Smooth muscle cell (in vitro differentiated cells): ENCODE measurements at regions not wholly inside any gene's neighbourhood (a gene's known extent, or its start where the extent isn't known, plus 50 kb on each side); places are given as distances from the start of the nearest gene placed in this dataset.

ENCODE experiments used
- DNase-seq: peaks from one replicate; lab custom pipeline; 2025; ENCODE audit not compliant: unreplicated experiment; lab: John Stamatoyannopoulos, UW
- H2AFZ ChIP-seq: fragments of 200-600 bp; sonication (generic); 2 replicates; pipeline ENCODE4 v1.6.0; 2016; ENCODE audit warnings: antibody characterized with exemption, low read depth, mild to moderate bottlenecking
- H3F3A ChIP-seq: fragments of 200-600 bp; sonication (generic); 2 replicates; pipeline ENCODE4 v1.6.0; 2017; ENCODE audit warnings: antibody characterized with exemption, low read depth
- H3K27ac ChIP-seq: fragments of 200-600 bp; sonication (generic); 2 replicates; pipeline ENCODE4 v1.5.1; 2016; ENCODE audit warnings: low read depth, mild to moderate bottlenecking
- H3K27me3 ChIP-seq: fragments of 200-600 bp; sonication (generic); 2 replicates; pipeline ENCODE4 v1.6.1; 2016; ENCODE audit warnings: low read depth, mild to moderate bottlenecking
- H3K36me3 ChIP-seq: fragments of 200-600 bp; sonication (generic); 2 replicates; pipeline ENCODE4 v1.5.1; 2016; ENCODE audit warnings: low read depth
- H3K4me1 ChIP-seq: fragments of 200-600 bp; sonication (generic); 2 replicates; pipeline ENCODE4 v1.5.1; 2016; ENCODE audit warnings: low read depth
- H3K4me2 ChIP-seq: fragments of 200-600 bp; sonication (generic); 2 replicates; pipeline ENCODE4 v1.6.0; 2016; ENCODE audit warnings: mild to moderate bottlenecking
- H3K4me3 ChIP-seq: fragments of 200-600 bp; sonication (generic); 2 replicates; pipeline ENCODE4 v1.5.1; 2016; ENCODE audit warnings: mild to moderate bottlenecking
- H3K79me2 ChIP-seq: fragments of 200-600 bp; sonication (generic); 2 replicates; pipeline ENCODE4 v1.6.0; 2016; ENCODE audit warnings: low read depth, mild to moderate bottlenecking
- H3K9ac ChIP-seq: fragments of 200-600 bp; sonication (generic); 2 replicates; pipeline ENCODE4 v1.6.0; 2016; ENCODE audit warnings: low read depth
- H3K9me3 ChIP-seq: fragments of 200-600 bp; sonication (generic); replicated peaks from 2 replicates; pipeline ENCODE4 v1.5.1; 2016; ENCODE audit warnings: low read depth
- H4K20me1 ChIP-seq: fragments of 200-600 bp; sonication (generic); 2 replicates; pipeline ENCODE4 v1.6.0; 2016; ENCODE audit warnings: low read depth
- WGBS: methylation state at CpG from one replicate; pipeline ENCODE4 v1.1.7; 2016; ENCODE audit warnings: low lambda C conversion rate; 5-methylcytosine and 5-hydroxymethylcytosine counted together
- TF ChIP-seq, protein P1 (sequence below): fragments of 200-600 bp; sonication (generic); IDR thresholded peaks from 2 replicates; pipeline ENCODE4 v1.5.1; 2017; ENCODE audit warnings: borderline replicate concordance, mild to moderate bottlenecking, antibody characterized with exemption; ENCODE audit not compliant: insufficient read depth, poor library complexity, severe bottlenecking

DNA sequence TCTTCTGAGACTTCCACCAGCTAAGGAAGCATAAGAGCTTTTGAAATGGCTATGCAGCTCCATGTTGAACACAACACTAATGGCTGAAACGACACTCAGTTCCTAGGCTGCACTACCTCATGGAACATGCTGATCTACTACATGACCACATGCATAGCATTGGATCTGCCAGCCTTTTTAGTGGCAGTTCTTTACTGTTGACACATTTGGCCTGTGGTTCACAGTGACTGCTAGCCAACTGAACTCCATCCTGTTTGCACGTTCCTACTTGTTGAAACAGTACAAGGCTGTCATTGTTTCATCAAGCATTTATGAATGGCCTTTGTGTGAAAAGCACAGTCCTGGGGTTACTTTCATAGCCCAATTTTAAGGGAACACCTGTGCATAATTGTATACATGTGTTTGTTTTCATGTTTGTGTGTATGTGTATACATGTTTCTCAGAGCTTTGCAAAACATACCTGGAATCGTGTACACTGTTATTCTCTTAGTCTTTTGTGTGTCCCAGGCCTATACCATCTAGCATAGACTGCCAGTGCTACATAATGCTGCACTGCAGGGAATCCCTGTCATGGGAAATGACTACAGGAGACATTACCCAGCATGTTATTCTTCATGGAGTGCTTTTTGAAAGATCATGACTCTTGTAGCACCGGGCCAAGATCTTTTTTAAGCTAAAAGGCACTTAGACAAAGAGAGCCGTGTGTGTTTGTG lies 179.6 kb upstream of the ESRRG start:
- Histone ChIP-seq H3K9ac (no peak overlapping the region), H3K4me3 (no peak overlapping the region), H3F3A (peaks cover 7% of the 10 kb centered on the region), H3K4me1 (peaks cover 9% of the 10 kb centered on the region), H3K4me2 (peak overlapping the region; percentile 77), H3K9me3 (no peaks in the 10 kb centered on the region), H3K36me3 (no peaks in the 10 kb centered on the region), H4K20me1 (no peaks in the 10 kb centered on the region), H3K27ac (peak overlapping the region; percentile 66), H3K27me3 (peaks cover 12% of the 10 kb centered on the region), H2AFZ (no peak overlapping the region), H3K79me2 (no peaks in the 10 kb centered on the region)
- no peak for DNase-seq
- WGBS = 80% methylated on average over 5 of the region's 5 CpGs
- TF ChIP-seq, protein P1, sequence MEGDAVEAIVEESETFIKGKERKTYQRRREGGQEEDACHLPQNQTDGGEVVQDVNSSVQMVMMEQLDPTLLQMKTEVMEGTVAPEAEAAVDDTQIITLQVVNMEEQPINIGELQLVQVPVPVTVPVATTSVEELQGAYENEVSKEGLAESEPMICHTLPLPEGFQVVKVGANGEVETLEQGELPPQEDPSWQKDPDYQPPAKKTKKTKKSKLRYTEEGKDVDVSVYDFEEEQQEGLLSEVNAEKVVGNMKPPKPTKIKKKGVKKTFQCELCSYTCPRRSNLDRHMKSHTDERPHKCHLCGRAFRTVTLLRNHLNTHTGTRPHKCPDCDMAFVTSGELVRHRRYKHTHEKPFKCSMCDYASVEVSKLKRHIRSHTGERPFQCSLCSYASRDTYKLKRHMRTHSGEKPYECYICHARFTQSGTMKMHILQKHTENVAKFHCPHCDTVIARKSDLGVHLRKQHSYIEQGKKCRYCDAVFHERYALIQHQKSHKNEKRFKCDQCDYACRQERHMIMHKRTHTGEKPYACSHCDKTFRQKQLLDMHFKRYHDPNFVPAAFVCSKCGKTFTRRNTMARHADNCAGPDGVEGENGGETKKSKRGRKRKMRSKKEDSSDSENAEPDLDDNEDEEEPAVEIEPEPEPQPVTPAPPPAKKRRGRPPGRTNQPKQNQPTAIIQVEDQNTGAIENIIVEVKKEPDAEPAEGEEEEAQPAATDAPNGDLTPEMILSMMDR = no peak

DNA sequence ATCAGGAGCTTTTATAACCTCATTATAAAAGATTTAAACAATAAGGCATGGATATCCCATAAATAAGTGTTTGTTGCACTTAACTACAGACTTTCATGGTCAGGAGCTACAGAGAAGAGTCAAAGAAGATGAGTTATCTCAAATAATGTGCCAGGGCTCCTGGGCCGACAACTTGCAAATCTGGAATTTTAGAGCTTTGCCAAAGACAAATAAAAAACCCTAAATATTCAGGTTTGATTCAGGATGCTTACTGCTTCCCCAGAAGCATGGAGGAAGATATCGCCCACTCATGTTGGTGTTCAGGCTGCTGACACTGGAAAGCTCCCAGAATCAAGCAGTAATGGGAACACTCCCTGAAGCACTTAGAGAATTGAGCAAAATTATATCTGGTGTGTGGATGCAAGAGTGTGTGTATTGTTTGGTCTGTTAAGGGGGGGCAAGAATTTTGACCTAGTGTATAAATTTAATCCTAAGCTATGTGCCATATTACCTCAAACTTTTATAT lies 176.9 kb upstream of the ESRRG start:
- H2AFZ ChIP-seq = no peak overlapping the region
- DNase-seq = no peak
- peaks cover 9% of the 10 kb centered on the region for H3K4me1 ChIP-seq
- no peak overlapping the region for H3K9ac ChIP-seq
- H3F3A ChIP-seq = peaks cover 7% of the 10 kb centered on the region
- no peaks in the 10 kb centered on the region for H3K9me3 ChIP-seq
- no peak overlapping the region for H3K27ac ChIP-seq
- peaks cover 18% of the 10 kb centered on the region for H3K27me3 ChIP-seq
- 92% methylated on average over 2 of the region's 2 CpGs for WGBS
- no peaks in the 10 kb centered on the region for H3K79me2 ChIP-seq
- TF ChIP-seq, protein P1 = no peak
- no peak overlapping the region for H3K4me2 ChIP-seq
- H4K20me1 ChIP-seq = no peaks in the 10 kb centered on the region
- H3K36me3 ChIP-seq = no peaks in the 10 kb centered on the region
- H3K4me3 ChIP-seq = no peak overlapping the region

DNA sequence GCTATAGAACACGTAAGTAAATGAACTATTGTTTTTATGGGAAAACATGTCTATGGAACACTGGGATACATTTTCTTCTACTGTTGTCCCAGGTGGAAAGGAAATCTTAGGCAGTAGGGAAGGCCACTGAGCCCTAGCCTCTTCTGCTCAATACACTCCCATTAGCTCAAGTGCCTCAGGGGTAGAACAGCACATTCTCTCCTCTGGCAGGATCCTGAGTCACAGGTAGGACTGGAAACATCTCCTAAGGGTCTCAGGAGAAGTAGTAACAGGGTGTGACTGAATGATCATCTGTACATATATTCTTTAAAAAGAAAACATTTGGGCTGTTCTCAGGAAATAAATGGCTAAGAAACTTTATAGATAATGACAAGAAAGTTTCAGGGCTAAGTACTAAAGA lies 175.6 kb upstream of the ESRRG start:
- no peak for DNase-seq
- Histone ChIP-seq H3K4me1 (peaks cover 3% of the 10 kb centered on the region), H4K20me1 (no peaks in the 10 kb centered on the region), H3K79me2 (no peaks in the 10 kb centered on the region), H3K4me2 (no peak overlapping the region), H3K9ac (no peak overlapping the region), H2AFZ (no peak overlapping the region), H3K9me3 (no peaks in the 10 kb centered on the region), H3K27me3 (peaks cover 18% of the 10 kb centered on the region), H3K36me3 (no peaks in the 10 kb centered on the region), H3K27ac (no peak overlapping the region), H3K4me3 (no peak overlapping the region), H3F3A (peaks cover 3% of the 10 kb centered on the region)
- TF ChIP-seq, protein P1 = no peak
- WGBS = 94% methylated on average over 1 of the region's 1 CpG

DNA sequence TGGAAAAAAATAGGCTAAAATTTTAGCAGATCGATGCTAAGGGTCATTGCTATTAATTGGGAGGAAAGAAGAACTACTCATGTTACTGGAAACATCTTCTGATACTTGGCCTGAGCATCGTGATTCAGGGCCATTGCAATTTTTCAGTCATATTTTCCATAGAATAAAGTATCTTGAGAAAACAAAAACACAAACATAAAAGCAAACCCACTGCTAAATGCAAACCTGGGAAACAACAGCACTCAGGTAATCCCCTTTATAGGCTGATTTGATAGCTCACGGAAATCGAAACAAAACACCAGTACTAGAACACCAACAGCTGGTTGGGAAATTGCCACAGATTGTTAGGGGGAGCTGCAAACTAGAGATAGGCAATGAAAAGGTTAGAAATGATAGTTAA lies 172.9 kb upstream of the ESRRG start:
- no peak overlapping the region for H3K9ac ChIP-seq
- H3K4me2 ChIP-seq = no peak overlapping the region
- TF ChIP-seq, protein P1 = no peak
- H3K79me2 ChIP-seq = no peaks in the 10 kb centered on the region
- no peaks in the 10 kb centered on the region for H3K4me1 ChIP-seq
- no peaks in the 10 kb centered on the region for H3K36me3 ChIP-seq
- H4K20me1 ChIP-seq = no peaks in the 10 kb centered on the region
- no peaks in the 10 kb centered on the region for H3F3A ChIP-seq
- no peak for DNase-seq
- no peak overlapping the region for H3K27ac ChIP-seq
- H3K4me3 ChIP-seq = no peak overlapping the region
- no peaks in the 10 kb centered on the region for H3K9me3 ChIP-seq
- H3K27me3 ChIP-seq = peaks cover 24% of the 10 kb centered on the region
- 93% methylated on average over 4 of the region's 4 CpGs for WGBS
- no peak overlapping the region for H2AFZ ChIP-seq
